GM18508 (cell line): ENCODE measurements at regions not wholly inside any gene's neighbourhood (a gene's known extent, or its start where the extent isn't known, plus 50 kb on each side); places are given as distances from the start of the nearest gene placed in this dataset.
A peak's percentile ranks its signal among the peaks of the same experiment; 100 is the strongest.

Experiments used
- ATAC-seq: cut with Tn5 transposase; IDR thresholded peaks from one replicate; pipeline ENCODE4 v1.9.1; 2021; ENCODE audit warnings: moderate number of reproducible peaks; ENCODE audit not compliant: insufficient read depth, unreplicated experiment

GRCh38 chr21:34022627-34023335 is 50.6 kb upstream of the MRPS6 start:
- ATAC-seq: no peak

GRCh38 chr21:34021726-34022125 is 51.7 kb upstream of the MRPS6 start:
- ATAC-seq: no peak

- no peak for ATAC-seq
Observed at GRCh38 chr21:34020983-34021553, 52.3 kb upstream of the MRPS6 start.

- ATAC-seq: peak; percentile 26
Observed at GRCh38 chr21:34020005-34020847, 53.2 kb upstream of the MRPS6 start.

GRCh38 chr21:34019402-34019801 is 54.0 kb upstream of the MRPS6 start:
- no peak for ATAC-seq

GRCh38 chr21:34018910-34019309 is 54.5 kb upstream of the MRPS6 start:
- ATAC-seq: no peak

- ATAC-seq: no peak
Observed at GRCh38 chr21:34018185-34018584, 55.2 kb upstream of the MRPS6 start.

- ATAC-seq: peak; percentile 34
Observed at GRCh38 chr21:34017039-34017961, 56.1 kb upstream of the MRPS6 start.

GRCh38 chr21:34012640-34013039 is 60.7 kb upstream of the MRPS6 start:
- ATAC-seq: no peak

GRCh38 chr21:34011660-34012059 is 61.7 kb upstream of the MRPS6 start:
- ATAC-seq: no peak

- ATAC-seq: no peak
Observed at GRCh38 chr21:34009193-34009592, 64.2 kb upstream of the MRPS6 start.

- no peak for ATAC-seq
Observed at GRCh38 chr21:34008618-34009017, 64.8 kb upstream of the MRPS6 start.

- ATAC-seq: no peak
Observed at GRCh38 chr21:34006611-34007168, 66.7 kb upstream of the MRPS6 start.

- ATAC-seq: no peak
Observed at GRCh38 chr21:34004974-34005373, 68.4 kb upstream of the MRPS6 start.

- ATAC-seq: no peak
Observed at GRCh38 chr21:34004013-34004938, 69.1 kb upstream of the MRPS6 start.

GRCh38 chr21:34003428-34003827 is 70.0 kb upstream of the MRPS6 start:
- no peak for ATAC-seq

- ATAC-seq: no peak
Observed at GRCh38 chr21:34000375-34000774, 73.0 kb upstream of the MRPS6 start.

GRCh38 chr21:33998809-33999208 is 74.6 kb upstream of the MRPS6 start:
- ATAC-seq: no peak

GRCh38 chr21:33998402-33998801 is 75.0 kb upstream of the MRPS6 start:
- no peak for ATAC-seq
